NCI-H526 (cell line): ENCODE measurements at regions not wholly inside any gene's neighbourhood (a gene's known extent, or its start where the extent isn't known, plus 50 kb on each side); places are given as distances from the start of the nearest gene placed in this dataset.

ENCODE experiments used
- DNase-seq, 2 experiments: peaks; one replicate each; lab custom pipeline; 2025; lab: John Stamatoyannopoulos, UW

DNA sequence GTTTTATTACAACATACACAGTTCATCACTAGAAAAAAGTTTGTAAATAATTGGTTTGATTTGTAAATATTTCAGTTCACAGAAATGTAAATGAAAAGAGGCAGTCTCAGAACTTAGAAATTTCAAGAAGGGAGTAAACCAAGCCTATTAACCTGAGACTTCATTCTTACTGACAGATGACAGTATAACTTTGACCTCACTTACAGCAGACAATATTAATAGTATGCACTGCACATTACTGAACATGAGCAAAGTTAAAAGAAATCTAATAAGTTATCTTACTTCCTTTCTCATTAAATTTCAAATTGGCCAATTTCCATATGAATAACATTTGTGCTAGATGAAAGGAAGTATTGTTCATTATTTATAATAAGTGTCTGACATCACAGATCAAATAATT is 235.8 kb downstream of the SLC6A15 start:
- no peak for DNase-seq

DNA sequence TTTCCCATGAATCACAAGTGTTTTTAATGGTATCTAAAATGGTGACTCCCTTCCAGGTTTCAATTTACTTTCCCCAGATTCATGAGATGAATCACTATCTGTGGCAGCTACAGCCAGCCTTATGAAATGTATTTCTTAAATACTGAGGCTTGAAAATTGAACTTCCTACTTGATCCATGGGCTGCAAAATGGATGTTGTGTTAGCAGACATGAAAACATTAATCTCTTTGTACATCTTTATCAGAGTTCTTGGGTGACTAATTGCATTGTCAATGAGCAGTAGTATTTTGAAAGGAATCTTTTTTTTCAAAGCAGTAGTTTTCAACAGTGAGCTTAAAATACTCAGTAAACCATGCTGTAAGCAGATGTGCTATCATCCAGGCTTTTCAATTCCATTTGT is 250.8 kb downstream of the SLC6A15 start:
- DNase-seq = no peak

DNA sequence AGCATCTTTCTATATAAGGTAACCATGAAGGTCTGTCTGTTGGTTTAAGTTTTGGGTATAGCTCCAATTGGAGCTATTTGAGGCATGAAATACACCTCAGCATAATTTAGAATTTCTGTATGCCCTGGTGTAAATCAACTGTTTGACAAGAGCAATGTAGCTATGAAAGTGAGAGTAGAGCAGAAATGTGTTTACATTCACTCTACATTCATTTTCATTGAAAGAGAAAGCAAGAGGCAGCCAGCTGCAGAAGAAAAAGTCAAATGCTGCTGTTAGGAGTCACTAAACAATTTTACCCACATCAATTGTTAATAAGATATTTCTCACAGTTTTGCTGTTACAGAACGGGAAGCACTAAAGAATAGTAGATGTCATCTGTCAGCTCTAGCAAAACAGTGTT is 252.5 kb downstream of the SLC6A15 start:
- DNase-seq = no peak

DNA sequence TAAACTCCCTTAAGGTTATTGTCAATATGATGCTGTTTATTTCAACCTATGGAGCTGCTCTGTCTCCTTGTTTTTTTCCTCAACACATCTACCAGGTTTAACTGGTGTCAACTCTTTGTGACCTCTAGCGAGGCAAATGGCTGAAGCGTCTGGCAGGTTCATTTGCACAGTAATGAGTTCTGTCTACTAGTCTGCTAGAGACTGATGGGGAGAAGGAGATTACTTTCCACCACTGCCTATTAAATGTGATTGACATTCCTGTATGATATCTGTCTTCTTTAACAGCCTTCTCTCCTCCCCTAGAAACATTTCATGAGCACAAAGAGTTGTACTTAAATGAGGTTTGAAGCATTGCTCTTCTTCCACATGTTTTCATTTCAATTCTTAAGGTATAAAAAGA is 253.7 kb downstream of the SLC6A15 start:
- DNase-seq = peak; percentile 69 to 74

DNA sequence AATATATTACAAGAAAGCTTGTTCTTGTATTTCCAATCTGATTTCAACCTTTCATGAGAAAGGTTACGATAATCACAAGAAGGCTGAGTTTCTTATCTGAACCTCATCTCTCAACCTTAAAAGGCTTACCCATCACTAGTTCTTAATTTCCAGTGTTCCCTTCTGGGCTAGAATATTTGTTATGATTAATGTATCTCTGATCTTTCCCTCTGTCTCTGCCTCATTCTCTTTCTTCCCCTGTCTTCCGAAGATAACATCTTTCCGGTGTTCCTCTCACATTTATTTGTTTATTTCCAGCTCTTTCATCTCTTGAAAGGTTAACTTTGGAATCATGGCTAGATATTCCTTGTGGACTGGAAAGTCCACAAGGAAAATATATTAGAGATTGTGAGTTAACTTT is 255.9 kb downstream of the SLC6A15 start:
- DNase-seq = no peak

DNA sequence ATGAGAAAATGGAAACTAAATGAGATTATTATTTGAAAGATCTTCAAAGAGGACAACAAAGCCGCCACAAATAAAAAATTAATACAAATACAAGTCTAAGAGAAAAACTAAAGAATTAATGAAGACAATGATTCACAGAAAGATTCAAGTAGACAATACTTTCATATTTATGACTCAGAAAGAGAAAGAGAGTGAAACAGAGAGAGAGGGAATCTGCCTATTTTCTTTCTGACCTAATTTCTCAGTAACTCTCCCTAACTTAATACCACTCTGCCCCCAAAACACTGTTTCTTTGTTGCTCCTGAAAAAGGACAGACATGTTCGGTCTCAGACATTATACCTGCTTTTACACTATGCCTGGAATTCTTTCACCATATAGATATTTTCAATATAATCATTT is 259.1 kb downstream of the SLC6A15 start:
- no peak for DNase-seq

DNA sequence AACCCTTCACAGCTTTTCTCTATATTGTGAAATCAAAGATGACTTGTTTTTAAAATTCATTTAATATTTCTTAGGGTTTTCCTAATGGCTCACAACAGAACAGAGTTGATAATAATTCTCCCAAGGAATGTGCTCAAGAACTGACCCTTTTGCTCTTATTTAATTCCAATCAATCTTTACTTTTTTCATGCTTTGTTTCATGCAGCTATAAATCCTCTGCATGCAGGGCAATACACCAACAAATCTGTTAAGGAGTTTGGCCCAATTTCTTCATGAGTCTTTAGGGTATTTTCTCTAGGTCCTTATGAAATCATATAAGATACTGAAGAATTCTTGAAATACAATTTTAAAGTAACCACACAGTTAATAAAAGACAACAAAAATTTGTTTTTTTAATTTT is 264.2 kb downstream of the SLC6A15 start:
- DNase-seq = no peak

DNA sequence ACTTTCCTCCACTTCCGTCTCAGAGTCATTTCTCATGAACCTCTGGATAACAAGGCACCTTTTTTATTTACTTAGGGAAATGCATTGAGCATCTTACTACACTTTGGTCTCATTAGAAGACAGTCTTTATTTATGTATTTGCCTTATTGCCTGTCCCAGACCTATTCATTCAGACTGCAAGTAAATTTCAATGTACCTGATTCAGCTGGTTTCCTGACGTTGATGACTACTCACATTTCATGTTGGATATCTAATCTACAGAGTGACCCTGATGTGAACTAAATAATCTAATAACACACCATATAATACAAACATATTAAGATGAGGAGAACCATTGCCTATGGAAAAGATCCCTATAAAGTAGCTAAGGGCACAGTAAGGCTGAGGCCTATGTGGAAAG is 267.7 kb downstream of the SLC6A15 start:
- DNase-seq = peak; percentile 72 to 92

DNA sequence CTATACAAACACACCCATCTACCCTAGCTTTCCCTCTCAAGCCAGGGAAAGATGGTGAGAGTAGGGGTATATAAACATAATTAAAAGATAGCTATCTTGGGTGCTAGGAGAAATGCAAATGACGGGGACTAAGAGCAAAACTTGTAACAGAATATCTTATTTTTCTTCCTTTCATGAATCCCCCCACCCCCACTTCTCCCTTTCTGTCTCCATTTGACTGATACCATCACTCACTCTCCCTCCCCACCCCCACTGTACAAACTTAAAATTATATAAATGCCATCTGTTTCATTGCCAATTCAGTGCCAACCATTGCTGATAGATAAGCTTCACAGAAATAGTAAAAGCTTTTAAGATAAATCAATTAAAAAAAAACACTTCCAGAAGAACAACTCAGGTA is 268.6 kb downstream of the SLC6A15 start:
- peak; percentile 83 to 95 for DNase-seq

DNA sequence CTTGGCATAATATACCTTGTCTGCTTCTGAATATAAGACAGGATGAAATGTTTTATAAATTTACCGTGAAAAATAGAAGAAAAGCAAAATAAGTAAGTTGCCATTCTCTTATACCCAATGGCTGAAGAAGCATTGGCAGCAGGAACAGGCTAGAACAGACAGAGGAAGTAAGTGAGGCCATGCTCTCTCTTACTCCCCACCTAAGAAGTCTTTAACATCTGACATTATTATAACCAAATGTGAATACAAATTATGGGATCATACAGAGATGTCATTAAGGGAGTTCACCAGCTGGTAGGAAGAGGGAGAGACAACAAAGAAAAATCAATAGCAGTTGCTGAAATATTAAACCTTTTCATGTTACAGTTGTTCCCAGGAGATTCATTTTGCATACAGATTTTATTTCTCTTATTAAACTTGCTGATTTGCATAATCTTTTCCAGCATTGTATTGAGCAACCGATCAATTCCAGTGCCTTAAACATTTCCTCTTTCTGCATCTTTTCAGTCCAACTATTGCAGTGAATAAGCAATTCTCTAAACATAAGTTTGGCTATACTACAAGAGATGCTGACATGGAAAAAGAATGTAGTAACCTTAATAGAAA is 270.6 kb downstream of the SLC6A15 start:
- peak; percentile 92 to 97 for DNase-seq

DNA sequence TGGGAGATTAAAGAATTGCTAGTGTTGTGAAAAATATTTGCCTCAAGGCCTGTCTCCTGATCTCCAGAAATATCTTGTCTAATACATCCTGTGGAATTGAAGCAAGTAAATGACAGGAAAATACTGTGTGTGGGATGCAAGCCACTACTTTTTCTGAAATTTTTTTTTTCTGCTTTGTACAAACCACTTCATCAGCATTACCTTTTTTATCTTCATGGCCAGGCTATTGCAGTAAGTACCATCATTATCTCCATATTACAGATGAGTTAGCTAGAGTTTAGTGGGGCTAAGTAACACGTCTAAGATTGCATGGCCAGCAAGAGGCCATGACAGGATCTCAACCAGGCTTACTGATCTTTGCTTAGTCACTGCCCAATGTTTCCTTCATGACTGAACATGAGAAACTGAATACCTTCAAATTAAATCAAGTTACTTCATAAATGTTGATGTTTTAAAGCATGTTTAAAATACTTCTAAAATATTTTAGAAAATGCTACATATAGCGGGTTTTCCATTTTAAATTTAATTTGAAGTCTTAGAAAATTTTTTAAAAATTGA is 273.7 kb downstream of the SLC6A15 start:
- no peak for DNase-seq

DNA sequence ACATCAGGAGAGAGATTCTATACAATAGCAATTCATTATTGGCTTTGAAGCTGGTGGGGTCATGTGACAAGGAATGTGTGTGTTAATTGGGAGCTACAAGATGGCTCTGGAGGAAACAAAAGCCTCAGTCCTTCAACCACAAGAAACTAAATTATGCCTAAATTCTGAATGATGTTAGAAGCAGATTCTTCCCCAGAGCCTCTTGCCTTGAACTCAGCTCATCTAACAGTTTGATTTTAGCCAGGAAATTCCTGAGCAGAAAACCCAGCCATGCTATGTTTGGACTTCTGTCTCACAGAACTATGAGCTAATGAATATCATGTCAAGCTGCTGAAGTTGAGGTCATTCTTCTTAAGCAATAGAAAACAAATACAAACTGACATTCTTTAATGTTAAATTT is 274.7 kb downstream of the SLC6A15 start:
- DNase-seq = no peak

DNA sequence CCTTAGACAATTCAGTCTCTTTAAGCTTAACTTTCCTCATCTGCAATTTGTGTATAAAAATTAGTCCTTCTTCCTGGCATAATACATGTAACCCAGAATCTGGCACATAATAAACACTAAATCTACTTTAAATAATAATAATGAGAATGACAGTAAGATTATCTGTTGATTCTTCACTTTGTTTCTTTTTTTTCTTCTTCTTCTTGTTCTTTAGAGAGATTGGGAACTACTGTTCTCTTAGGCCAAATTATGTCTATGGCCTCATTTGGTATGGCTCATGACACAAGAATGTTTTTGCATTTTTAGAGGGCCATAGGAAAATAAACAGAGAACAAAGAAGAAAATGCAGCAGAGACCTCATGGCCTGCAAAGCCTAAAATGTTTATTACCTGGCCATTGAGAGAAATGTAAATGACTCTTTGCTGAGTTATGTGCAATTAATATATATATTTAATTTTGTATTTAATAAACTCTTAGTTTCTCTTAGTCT is 275.8 kb downstream of the SLC6A15 start:
- DNase-seq = peak; percentile 35 to 57

DNA sequence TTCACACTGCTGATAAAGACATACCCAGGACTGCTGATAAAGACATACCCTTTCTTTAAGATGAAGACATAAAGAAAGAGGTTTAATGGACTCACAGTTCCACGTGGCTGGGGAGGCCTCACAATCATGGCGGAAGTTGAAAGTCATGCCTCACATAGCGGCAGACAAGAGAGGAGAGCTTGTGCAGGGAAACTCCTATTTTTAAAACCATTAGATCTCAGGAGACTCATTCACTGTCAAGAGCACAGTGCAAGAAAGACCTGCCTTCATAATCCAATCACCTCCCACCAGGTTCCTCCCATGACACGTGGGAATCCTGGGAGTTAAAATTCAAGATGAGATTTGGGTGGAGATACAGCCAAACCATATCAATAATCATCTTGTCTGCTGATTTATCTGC is 278.1 kb downstream of the SLC6A15 start:
- DNase-seq = no peak

DNA sequence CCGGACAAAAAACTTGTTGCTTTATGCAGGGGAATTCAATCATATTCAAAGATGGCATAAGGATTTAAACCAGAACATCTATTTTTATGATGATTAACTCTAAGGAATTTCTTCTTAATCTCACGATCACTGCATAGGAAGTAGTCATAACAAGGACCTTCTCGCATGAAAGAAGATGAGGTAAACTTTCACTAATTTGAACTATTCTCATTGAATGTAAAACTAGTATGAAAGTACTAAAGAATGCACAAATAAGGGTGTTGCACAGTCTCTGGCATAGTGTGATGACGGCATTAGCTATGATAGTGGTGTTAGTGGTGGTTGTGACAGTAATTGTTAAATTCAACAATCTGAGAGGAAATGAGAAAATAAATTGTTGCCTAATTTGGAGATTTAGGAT is 280.0 kb downstream of the SLC6A15 start:
- DNase-seq = no peak

DNA sequence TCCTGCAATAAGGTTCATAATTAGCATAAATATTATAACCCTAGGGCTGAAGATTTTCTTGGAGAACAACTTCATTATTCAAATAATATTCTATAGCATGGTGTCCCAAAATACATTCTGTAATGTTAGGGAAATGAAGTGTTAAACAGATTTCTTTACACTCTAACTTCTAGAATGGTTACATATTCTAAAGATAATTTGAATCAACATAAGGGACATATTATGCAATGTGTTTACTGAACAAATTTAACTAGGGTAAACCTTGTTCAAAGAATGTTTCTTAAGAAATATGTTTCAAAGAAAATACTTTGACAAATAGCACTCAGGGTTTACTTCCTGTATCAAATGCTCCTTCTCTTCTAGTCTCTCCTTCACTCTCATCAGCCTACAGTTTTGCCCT is 281.6 kb downstream of the SLC6A15 start:
- DNase-seq = no peak

DNA sequence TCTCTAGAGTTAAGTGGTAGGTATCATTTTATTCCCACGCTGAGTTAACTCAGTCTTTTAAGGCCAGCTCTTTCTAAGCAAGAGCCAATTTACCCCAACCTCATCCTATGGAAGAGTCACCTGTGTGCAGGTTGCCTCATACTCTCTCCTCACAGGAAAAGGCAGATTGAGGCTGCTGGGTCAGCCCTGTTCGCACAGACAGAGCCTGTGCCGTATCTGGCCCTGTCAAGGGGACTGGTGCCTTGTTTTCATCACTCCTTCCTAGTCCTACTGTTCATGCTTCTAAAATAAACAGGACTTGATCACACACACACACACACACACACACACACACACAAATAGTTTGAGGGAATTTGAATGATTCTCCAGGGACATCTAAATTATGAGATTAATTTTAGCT is 285.0 kb downstream of the SLC6A15 start:
- no peak for DNase-seq

DNA sequence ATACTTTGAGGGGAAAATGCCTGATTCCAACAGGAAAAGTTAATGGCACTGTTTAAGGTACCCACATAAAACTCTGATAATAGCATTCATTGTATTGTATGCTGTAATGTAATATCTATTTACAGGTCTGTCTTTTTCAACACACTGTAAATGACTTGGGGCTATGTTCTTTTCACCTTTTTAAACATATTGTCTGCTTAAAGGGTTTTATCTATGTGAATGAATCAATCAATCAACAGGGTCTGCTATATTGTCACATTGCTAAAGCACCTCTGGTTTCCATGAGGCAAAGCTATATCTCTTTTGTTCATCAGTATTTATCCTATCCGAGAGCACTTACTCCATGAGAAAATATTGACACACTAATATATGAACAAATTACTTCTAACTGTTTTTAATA is 288.0 kb downstream of the SLC6A15 start:
- DNase-seq = no peak

DNA sequence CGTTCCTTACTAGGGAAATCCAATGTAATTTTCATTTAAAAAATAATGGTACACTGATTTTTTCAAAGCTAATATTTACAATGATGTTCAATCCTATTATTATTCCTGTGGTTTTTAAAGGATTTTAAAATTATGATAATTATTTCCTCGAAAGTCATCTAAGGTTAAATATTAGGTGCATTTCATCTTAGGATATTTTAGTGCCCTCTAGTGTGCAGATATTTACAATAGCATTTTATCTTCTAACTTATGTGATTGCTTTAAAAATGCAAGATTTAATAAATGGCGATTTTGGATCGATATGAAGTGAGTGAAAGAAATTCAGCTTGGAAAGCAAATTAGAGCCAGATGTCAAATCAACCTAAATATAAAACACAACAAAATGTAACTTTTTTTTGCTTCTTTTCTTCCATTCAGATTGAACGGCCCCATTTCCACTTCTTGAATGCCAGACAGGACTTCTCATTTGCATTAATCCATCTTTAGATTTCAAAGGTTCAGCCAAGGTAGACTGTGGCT is 293.5 kb downstream of the SLC6A15 start:
- no peak for DNase-seq

DNA sequence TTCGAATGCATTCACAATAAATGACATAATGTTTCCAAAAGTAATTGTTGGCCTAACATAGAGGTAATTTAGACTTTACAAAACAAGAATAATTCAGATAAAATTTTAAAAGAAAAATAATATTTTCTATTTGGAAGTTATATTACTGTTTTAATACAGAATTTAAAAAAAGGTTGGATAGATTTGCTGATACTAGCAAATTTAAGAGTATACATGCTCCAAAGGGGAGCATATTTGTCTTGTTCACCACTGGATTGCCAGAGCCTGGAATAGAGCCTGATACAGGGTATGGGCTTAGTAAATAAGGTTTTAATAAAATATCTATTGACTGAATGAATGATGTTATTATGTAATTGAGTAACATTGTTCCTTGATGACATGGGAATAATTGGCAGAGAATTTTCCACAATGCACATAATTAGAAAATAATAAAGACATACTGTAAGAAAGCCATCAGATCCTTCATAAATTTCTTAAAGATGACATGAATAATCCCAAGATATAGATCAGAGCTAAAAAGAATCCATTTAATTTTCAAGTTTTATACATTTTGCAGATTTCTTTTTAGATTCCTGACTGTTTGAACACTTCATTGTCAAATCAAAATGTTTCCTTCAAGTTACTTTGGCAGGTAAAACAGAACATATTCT is 305.3 kb downstream of the SLC6A15 start:
- DNase-seq = no peak

DNA sequence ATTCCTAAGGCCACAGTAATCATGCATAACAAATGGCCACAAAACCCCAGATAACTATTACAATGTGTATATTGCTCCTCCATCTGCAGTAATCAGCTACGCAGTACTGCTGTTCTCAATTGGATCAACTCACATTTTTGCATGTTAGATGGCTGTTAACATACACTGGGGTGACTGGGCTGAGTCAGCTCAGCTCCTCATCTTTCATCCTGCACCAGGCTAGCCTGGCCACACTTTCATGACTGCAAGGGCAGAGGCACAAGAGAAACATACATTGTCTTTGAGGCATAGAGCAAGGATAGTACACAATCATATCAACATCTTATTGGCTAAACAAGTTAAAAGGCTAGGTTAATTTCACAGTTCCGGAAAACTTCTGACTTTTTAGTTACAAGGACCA is 306.6 kb downstream of the SLC6A15 start:
- no peak for DNase-seq

DNA sequence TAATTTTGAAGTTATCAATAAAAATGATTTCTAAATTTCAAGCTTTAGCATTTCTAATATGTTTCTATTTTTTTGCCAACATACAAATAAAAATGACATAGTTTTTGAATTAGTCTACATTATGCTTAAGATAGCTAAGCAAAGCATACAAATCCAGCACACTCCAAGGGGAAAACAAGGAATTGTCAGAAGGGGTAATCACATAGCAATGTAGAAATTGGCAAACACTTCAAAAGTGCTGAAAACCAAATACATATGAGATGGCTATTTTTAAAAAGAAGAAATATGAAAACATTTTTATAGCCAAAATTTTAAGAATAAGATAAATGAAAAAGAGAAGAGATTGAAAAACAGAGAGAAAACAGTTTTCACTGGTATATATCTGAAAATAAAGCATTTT is 308.0 kb downstream of the SLC6A15 start:
- no peak for DNase-seq

DNA sequence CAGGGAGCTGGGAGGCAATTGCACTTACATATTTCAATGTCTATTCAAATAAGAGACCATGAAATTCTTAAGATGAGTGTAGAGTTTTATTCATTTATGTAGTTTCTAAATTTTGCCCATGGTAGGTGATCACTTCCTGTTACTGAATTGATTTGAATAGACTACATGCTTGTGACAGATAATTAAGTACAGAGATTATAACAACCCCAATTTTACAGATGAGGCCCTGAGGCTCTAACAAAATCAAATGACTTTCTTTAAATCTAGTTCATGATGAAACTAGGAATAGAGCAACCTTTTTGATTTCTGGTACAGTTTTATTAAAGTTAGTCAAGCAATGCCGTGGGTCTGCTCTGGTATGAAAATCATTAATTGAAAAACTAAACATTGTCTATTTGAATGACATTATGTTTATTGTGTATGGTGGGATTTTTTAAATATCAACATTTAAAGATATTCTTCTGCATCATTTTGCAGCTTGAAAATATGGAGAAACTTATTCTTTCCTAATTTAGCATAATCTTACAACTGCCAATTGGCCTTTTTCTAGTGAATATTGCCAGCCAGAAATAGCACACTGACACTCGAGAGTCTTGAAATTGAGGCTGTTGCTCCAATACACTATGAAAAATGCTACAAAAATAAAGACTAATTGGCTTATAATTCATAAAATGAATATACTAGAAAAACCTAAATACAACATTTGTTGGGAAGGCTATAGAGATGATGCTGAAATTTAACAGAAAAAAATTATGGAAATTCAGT is 308.9 kb downstream of the SLC6A15 start:
- no peak for DNase-seq
